ENCODE measurements at regions not wholly inside any gene's neighbourhood (a gene's known extent, or its start where the extent isn't known, plus 50 kb on each side); places are given as distances from the start of the nearest gene placed in this dataset.

DNA sequence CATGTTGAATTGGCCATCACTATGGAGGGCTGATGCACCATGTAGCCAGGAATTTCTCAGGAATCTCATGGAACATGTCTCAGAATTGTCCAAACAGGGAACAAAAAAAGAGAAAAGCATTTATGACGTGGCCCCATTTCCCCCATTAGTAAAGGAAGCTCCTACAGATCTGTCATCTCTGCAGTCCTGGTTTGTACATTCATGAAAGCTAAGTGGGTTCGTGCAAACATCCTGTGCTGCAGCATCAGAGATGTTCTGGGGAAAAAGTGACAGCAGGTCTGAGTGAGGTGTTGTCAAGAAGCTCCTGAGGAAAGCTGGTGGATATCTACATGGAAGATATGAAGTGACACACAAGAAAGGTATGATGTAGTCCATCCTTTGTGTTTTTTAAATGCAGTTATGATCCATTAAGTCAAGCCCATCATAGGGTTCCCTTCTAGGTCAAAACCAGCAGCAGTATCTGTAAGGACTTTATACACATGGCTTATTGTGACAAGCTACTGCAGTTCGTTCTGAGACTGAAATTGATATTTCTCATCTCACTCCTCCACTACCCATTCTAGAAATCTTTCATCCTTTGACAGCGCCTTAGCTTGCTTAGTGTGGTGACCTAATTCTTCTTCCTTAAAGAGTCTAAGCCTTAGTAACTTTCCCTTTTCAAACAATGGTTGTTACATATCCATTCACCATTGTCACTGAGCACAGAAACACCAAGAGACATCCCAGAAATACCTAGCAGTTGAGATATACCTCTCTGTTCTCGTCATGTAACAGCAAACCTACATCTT is 200.0 kb upstream of the TCF21 start:
- no peak overlapping the region for H3K4me3 ChIP-seq (IDR thresholded peaks at IDR 0.05; ENCODE audit: insufficient read depth, low read depth, low read length)
- H2AFZ ChIP-seq (ENCODE audit: low read depth), result no peak overlapping the region
- no peak overlapping the region for H3K9ac ChIP-seq
- TF ChIP-seq, protein P1, sequence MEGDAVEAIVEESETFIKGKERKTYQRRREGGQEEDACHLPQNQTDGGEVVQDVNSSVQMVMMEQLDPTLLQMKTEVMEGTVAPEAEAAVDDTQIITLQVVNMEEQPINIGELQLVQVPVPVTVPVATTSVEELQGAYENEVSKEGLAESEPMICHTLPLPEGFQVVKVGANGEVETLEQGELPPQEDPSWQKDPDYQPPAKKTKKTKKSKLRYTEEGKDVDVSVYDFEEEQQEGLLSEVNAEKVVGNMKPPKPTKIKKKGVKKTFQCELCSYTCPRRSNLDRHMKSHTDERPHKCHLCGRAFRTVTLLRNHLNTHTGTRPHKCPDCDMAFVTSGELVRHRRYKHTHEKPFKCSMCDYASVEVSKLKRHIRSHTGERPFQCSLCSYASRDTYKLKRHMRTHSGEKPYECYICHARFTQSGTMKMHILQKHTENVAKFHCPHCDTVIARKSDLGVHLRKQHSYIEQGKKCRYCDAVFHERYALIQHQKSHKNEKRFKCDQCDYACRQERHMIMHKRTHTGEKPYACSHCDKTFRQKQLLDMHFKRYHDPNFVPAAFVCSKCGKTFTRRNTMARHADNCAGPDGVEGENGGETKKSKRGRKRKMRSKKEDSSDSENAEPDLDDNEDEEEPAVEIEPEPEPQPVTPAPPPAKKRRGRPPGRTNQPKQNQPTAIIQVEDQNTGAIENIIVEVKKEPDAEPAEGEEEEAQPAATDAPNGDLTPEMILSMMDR (conservative IDR thresholded peaks at IDR 0.05; ENCODE audit: low read depth, low read length), result no peak
- H4K20me1 ChIP-seq (ENCODE audit: insufficient read depth), result no peaks in the 10 kb centered on the region
- H3K4me2 ChIP-seq, result no peak overlapping the region
- H3K36me3 ChIP-seq (ENCODE audit: insufficient read depth), result no peaks in the 10 kb centered on the region
- H3K27me3 ChIP-seq (ENCODE audit: insufficient read depth, low read depth), result no peaks in the 10 kb centered on the region
- no peaks in the 10 kb centered on the region for H3K4me1 ChIP-seq (ENCODE audit: low read depth, poor library complexity, severe bottlenecking)
- no peak overlapping the region for H3K27ac ChIP-seq
- no peaks in the 10 kb centered on the region for H3K79me2 ChIP-seq (ENCODE audit: insufficient read depth, low read depth)

DNA sequence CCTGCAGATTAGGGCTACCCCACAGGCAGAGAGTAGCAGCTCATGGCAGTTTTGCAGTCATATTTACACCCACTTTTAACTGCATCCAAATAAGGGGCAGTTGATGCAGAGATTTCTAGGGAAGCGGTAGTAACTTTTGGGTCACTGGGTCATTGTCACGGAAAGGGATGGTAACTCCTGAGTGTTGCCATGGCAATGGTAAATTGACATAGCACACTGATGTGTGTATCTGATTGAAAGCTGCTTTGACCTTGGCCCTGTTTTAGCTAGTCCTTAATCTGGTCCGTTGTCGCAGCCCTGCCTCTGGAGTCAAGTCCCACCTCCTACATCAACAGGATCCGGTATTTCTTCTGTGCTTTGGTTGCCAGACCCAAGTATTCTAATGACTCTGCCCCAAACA is 199.1 kb upstream of the TCF21 start:
- Histone ChIP-seq H3K27ac (no peak overlapping the region), H3K9ac (no peak overlapping the region), H3K36me3 (ENCODE audit: insufficient read depth) (no peaks in the 10 kb centered on the region), H3K4me1 (ENCODE audit: low read depth, poor library complexity, severe bottlenecking) (no peaks in the 10 kb centered on the region), H3K79me2 (ENCODE audit: insufficient read depth, low read depth) (no peaks in the 10 kb centered on the region), H3K4me3 (IDR thresholded peaks at IDR 0.05; ENCODE audit: insufficient read depth, low read depth, low read length) (no peak overlapping the region), H4K20me1 (ENCODE audit: insufficient read depth) (no peaks in the 10 kb centered on the region), H2AFZ (ENCODE audit: low read depth) (no peak overlapping the region), H3K27me3 (ENCODE audit: insufficient read depth, low read depth) (no peaks in the 10 kb centered on the region), H3K4me2 (no peak overlapping the region)
- TF ChIP-seq, protein P1 (conservative IDR thresholded peaks at IDR 0.05; ENCODE audit: low read depth, low read length), result no peak

DNA sequence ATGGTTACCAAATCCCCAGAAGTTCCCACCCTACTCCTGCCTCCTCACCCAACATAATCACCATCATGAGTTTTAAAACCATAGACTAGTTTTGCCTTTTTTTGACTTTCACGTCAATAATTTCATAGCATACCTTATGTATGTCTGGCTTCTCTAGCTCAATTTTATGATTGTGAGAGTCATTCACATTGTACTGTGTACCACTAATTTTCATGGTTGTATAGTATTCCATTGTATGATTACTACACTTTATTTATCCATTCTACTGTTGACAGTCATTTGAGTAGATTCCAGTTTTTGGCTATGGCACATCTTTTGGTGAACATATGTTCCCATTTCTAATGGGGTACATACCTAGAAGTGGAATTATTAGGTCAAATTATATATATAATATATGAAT is 195.3 kb upstream of the TCF21 start:
- Histone ChIP-seq H3K79me2 (ENCODE audit: insufficient read depth, low read depth) (no peaks in the 10 kb centered on the region), H3K27ac (no peak overlapping the region), H3K4me1 (ENCODE audit: low read depth, poor library complexity, severe bottlenecking) (no peaks in the 10 kb centered on the region), H3K36me3 (ENCODE audit: insufficient read depth) (no peaks in the 10 kb centered on the region), H2AFZ (ENCODE audit: low read depth) (no peak overlapping the region), H3K4me2 (no peak overlapping the region), H3K27me3 (ENCODE audit: insufficient read depth, low read depth) (no peaks in the 10 kb centered on the region), H4K20me1 (ENCODE audit: insufficient read depth) (no peaks in the 10 kb centered on the region), H3K9ac (no peak overlapping the region), H3K4me3 (IDR thresholded peaks at IDR 0.05; ENCODE audit: insufficient read depth, low read depth, low read length) (no peak overlapping the region)
- TF ChIP-seq, protein P1 (conservative IDR thresholded peaks at IDR 0.05; ENCODE audit: low read depth, low read length), result no peak

DNA sequence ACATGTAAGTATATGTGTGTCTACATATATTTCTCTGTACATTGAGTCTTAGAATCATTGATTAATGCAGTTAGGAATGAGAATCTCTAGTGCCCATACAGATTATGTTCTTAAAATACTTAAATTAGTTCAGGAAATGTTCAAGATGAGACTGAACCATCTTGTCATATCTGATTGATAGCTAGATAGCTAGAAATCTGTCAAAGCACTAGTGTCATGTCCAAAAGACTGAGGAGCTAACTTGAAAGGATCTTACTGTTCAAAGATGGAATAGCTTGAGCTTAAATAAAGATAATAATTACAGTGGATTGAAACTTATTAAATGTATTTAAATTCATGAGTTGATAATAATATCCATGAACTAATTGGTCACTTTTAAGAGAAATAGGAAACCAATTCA is 191.7 kb upstream of the TCF21 start:
- H3K36me3 ChIP-seq (ENCODE audit: insufficient read depth), result no peaks in the 10 kb centered on the region
- no peak overlapping the region for H3K4me2 ChIP-seq

More for the DNA sequence above, 191.7 kb upstream of the TCF21 start:
- no peak overlapping the region for H3K9ac ChIP-seq
- H4K20me1 ChIP-seq (ENCODE audit: insufficient read depth), result no peaks in the 10 kb centered on the region
- H3K4me1 ChIP-seq (ENCODE audit: low read depth, poor library complexity, severe bottlenecking), result no peaks in the 10 kb centered on the region
- no peaks in the 10 kb centered on the region for H3K79me2 ChIP-seq (ENCODE audit: insufficient read depth, low read depth)
- H2AFZ ChIP-seq (ENCODE audit: low read depth), result no peak overlapping the region
- TF ChIP-seq, protein P1 (conservative IDR thresholded peaks at IDR 0.05; ENCODE audit: low read depth, low read length), result no peak
- no peak overlapping the region for H3K4me3 ChIP-seq (IDR thresholded peaks at IDR 0.05; ENCODE audit: insufficient read depth, low read depth, low read length)
- no peak overlapping the region for H3K27ac ChIP-seq
- H3K27me3 ChIP-seq (ENCODE audit: insufficient read depth, low read depth), result no peaks in the 10 kb centered on the region
